Uterus (tissue), 2 donors: ENCODE measurements at regions not wholly inside any gene's neighbourhood (a gene's known extent, or its start where the extent isn't known, plus 50 kb on each side); places are given as distances from the start of the nearest gene placed in this dataset.

Source experiments
- POLR2A ChIP-seq, 2 donors: fragments of 450-650 bp; IDR thresholded peaks; one replicate each; pipeline ENCODE4 v1.6.1; 2016; ENCODE audit warnings: antibody characterized with exemption in 2 of 2, mild to moderate bottlenecking in 1 of 2, moderate library complexity in 1 of 2
- TF ChIP-seq, protein P1 (sequence below), 4 experiments: fragments of 200-600 bp in 2 of 4; fragments of 450-650 bp in 2 of 4; sonication (generic) in 2 of 4; IDR thresholded peaks; one replicate each; pipeline ENCODE4 v1.5.1; 2016 to 2019; ENCODE audit warnings: antibody characterized with exemption in 4 of 4, mild to moderate bottlenecking in 2 of 4, moderate library complexity in 1 of 4

DNA sequence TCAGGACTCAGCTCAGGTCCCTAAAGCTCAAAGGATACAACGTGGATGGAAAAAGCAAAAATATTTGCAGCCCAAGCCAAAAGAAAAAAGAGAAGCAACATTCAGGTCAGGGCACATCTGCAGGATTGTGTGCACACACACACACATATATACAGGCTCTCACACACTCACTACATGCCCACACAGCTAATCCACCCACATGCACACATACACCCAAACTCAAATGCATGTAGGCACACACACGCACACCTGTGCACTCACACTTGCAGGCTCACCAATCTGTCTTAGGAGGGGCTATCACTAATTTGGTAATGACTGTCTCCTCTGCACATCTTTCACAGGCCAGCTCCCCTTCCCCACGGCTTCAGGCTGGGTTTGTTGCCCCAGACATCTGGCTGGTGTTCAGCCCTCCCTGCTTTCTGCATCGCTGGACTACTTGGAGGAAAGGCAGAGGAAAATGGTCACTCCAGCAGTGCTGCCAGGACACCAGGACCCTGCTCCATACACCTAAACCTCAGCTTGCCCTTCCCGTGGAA, 103.6 kb upstream of the DRD2 start:
- TF ChIP-seq, protein P1, sequence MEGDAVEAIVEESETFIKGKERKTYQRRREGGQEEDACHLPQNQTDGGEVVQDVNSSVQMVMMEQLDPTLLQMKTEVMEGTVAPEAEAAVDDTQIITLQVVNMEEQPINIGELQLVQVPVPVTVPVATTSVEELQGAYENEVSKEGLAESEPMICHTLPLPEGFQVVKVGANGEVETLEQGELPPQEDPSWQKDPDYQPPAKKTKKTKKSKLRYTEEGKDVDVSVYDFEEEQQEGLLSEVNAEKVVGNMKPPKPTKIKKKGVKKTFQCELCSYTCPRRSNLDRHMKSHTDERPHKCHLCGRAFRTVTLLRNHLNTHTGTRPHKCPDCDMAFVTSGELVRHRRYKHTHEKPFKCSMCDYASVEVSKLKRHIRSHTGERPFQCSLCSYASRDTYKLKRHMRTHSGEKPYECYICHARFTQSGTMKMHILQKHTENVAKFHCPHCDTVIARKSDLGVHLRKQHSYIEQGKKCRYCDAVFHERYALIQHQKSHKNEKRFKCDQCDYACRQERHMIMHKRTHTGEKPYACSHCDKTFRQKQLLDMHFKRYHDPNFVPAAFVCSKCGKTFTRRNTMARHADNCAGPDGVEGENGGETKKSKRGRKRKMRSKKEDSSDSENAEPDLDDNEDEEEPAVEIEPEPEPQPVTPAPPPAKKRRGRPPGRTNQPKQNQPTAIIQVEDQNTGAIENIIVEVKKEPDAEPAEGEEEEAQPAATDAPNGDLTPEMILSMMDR (IDR thresholded peaks at IDR 0.05) = no peak
- TF ChIP-seq POLR2A (IDR thresholded peaks at IDR 0.05) = no peak
